BJ (cell line): ENCODE measurements at regions not wholly inside any gene's neighbourhood (a gene's known extent, or its start where the extent isn't known, plus 50 kb on each side); places are given as distances from the start of the nearest gene placed in this dataset.

Experiments
- CTCF ChIA-PET: fragments of 350-600 bp; formaldehyde crosslinking; extraction: SDS; loops from one replicate; lab custom pipeline; 2021; ENCODE audit warnings: antibody characterized with exemption, inconsistent platforms; lab: Yijun Ruan, JAX
- POLR2A ChIA-PET: fragments of 300-600 bp; sonication (Branson Sonifier 250); formaldehyde crosslinking; extraction: SDS; loops from one replicate; lab custom pipeline; 2021; ENCODE audit warnings: antibody characterized with exemption; lab: Charles Lee
- DNase-seq: peaks from one replicate; pipeline ENCODE4 v3.0.0-alpha.2; 2011; ENCODE audit warnings: low read depth
- H3K27me3 ChIP-seq: 2 replicates; pipeline ENCODE4 v1.6.0; 2011; ENCODE audit warnings: low read length; ENCODE audit not compliant: control insufficient read depth, insufficient read depth
- H3K36me3 ChIP-seq: 2 replicates; pipeline ENCODE4 v1.5.1; 2011; ENCODE audit warnings: low read length; ENCODE audit not compliant: control insufficient read depth, insufficient read depth
- H3K4me3 ChIP-seq: 2 replicates; pipeline ENCODE4 v1.5.1; 2011; ENCODE audit warnings: low read depth, mild to moderate bottlenecking, control low read depth, low read length
- CTCF ChIP-seq: IDR thresholded peaks from 2 replicates; pipeline ENCODE4 v1.5.1; 2011; ENCODE audit warnings: low read depth, mild to moderate bottlenecking, control low read depth, inconsistent platforms, low read length, moderate library complexity; ENCODE audit not compliant: insufficient read depth

DNA sequence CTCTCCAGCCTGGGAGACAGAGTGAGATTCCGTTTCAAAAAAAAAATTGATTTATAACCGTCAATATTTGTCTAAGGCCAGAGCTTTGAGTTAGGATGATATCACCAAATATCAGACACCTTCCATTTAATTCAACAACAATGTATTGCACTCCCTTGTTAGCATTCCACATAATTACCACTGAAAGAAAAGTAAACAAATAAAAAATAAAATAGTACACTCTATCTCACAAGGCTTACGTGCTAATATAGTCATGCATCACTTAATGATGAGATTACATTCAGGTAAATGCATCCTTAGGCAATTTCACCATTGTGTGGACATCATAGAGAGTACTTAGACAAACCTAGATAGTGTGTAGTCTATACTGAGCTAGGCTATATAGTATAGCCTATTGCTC, 127.6 kb upstream of the RHOBTB1 start:
- CTCF ChIA-PET = interaction anchor here (0.6 kb wide), 1 partner anchor 47 kb away, joined by 3 read pairs; no protein-coding TSS in a partner anchor
- no peak for DNase-seq
- Histone ChIP-seq H3K27me3 (no peaks in the 10 kb centered on the region; the same call in 1 of the 2 replicates), H3K36me3 (no peaks in the 10 kb centered on the region), H3K4me3 (no peak overlapping the region)
- POLR2A ChIA-PET = no interaction called here
- no peak for TF ChIP-seq CTCF

DNA sequence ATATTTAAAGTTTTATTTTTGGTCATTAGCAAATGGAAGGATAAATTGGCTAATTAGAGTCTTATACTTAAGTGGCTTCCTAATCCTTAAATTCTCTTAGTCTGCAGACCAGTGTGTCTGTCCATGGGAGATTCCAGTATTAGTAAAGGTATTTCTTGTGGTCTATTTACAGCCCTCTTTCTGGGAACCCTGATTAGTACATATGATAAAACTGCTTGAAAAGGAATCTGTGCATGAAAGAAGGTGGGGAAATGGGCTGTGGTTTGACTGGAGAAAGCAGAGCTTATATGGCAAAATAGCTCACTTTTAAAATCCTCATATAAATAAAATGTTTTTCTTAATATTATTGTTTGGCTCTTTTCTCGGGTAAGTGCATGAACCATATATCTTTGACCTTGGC, 124.5 kb upstream of the RHOBTB1 start:
- no peaks in the 10 kb centered on the region; the same call in 1 of the 2 replicates for H3K27me3 ChIP-seq
- DNase-seq = no peak
- H3K4me3 ChIP-seq = no peak overlapping the region
- no peaks in the 10 kb centered on the region for H3K36me3 ChIP-seq
- no peak for TF ChIP-seq CTCF
- ChIA-PET POLR2A (no interaction called here), CTCF (no interaction called here)

- CTCF ChIA-PET = no interaction called here
- no peaks in the 10 kb centered on the region for H3K36me3 ChIP-seq
- POLR2A ChIA-PET = no interaction called here
- no peak for TF ChIP-seq CTCF
- peaks cover 1% of the 10 kb centered on the region; the same call in 1 of the 2 replicates for H3K27me3 ChIP-seq
- H3K4me3 ChIP-seq = no peak overlapping the region
- no peak for DNase-seq
Observed at GRCh38 chr10:61067671-61068336, 123.8 kb upstream of the RHOBTB1 start.

- Histone ChIP-seq H3K4me3 (no peak overlapping the region), H3K27me3 (peaks cover 1% of the 10 kb centered on the region; the same call in 1 of the 2 replicates), H3K36me3 (no peaks in the 10 kb centered on the region)
- ChIA-PET CTCF (no interaction called here), POLR2A (no interaction called here)
- no peak for TF ChIP-seq CTCF
- DNase-seq = no peak
Observed at GRCh38 chr10:61066661-61067344, 122.8 kb upstream of the RHOBTB1 start.

DNA sequence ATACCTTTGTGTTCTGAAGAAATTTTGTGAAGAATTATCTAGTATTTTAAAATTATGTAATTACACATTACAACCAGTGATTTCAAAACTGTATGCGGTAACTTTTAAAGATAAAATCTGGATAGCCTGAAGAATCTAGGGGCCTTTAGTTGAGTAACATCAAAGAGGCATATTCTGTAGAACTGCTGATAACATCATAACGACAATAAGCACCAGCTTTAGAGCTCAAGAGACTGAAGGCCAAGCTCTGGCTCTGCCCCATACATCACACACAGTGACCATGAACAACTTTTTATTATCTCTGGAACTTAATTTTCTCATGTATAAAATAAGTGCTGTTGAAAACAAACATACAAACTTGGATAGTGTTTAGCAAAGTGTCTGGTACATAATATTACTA, 121.1 kb upstream of the RHOBTB1 start:
- no peak for TF ChIP-seq CTCF
- Histone ChIP-seq H3K36me3 (no peaks in the 10 kb centered on the region), H3K4me3 (no peak overlapping the region), H3K27me3 (peaks cover 1% of the 10 kb centered on the region; the same call in 1 of the 2 replicates)
- DNase-seq = no peak
- ChIA-PET CTCF (no interaction called here), POLR2A (no interaction called here)
